MM.1S (cell line): ENCODE measurements at regions not wholly inside any gene's neighbourhood (a gene's known extent, or its start where the extent isn't known, plus 50 kb on each side); places are given as distances from the start of the nearest gene placed in this dataset.

Experiments used
- DNase-seq: peaks from one replicate; pipeline ENCODE4 v3.0.0-alpha.2; 2015
- H2AFZ ChIP-seq: fragments of 300-600 bp; sonication (generic); 2 replicates; pipeline ENCODE4 v1.6.0; 2016; ENCODE audit warnings: antibody characterized with exemption, low read length
- H3F3A ChIP-seq: fragments of 300-600 bp; sonication (generic); 2 replicates; pipeline ENCODE4 v1.6.1; 2016; ENCODE audit warnings: mild to moderate bottlenecking, antibody characterized with exemption, low read length, moderate library complexity, mixed read lengths; ENCODE audit not compliant: insufficient read depth
- H3K27ac ChIP-seq: fragments of 300-600 bp; sonication (generic); 2 replicates; pipeline ENCODE4 v1.5.1; 2016; ENCODE audit warnings: mild to moderate bottlenecking, low read length
- H3K27me3 ChIP-seq: fragments of 300-600 bp; sonication (generic); replicated peaks from 2 replicates; pipeline ENCODE4 v1.6.0; 2016; ENCODE audit warnings: low read length; ENCODE audit not compliant: insufficient read depth
- H3K36me3 ChIP-seq: fragments of 300-600 bp; sonication (generic); replicated peaks from 2 replicates; pipeline ENCODE4 v1.6.1; 2016; ENCODE audit warnings: mild to moderate bottlenecking, low read length, mixed read lengths; ENCODE audit not compliant: insufficient read depth
- H3K4me1 ChIP-seq: fragments of 300-600 bp; sonication (generic); 2 replicates; pipeline ENCODE4 v1.6.1; 2016; ENCODE audit warnings: low read length, mixed read lengths
- H3K4me2 ChIP-seq: fragments of 300-600 bp; sonication (generic); 2 replicates; pipeline ENCODE4 v1.6.0; 2016; ENCODE audit warnings: low read depth, low read length
- H3K4me3 ChIP-seq: fragments of 300-600 bp; sonication (generic); 2 replicates; pipeline ENCODE4 v1.5.1; 2016; ENCODE audit warnings: low read length, mixed read lengths
- H3K79me2 ChIP-seq: fragments of 300-600 bp; sonication (generic); 2 replicates; pipeline ENCODE4 v1.6.1; 2016; ENCODE audit warnings: mixed run types, low read length, mixed read lengths
- H3K9ac ChIP-seq: fragments of 300-600 bp; sonication (generic); 2 replicates; pipeline ENCODE4 v1.6.1; 2016; ENCODE audit warnings: low read length, mixed read lengths
- H3K9me2 ChIP-seq: fragments of 300-600 bp; sonication (generic); replicated peaks from 2 replicates; pipeline ENCODE4 v1.6.1; 2016; ENCODE audit warnings: mild to moderate bottlenecking, low read length, mixed read lengths; ENCODE audit not compliant: insufficient read depth
- H3K9me3 ChIP-seq: fragments of 300-600 bp; sonication (generic); replicated peaks from 2 replicates; pipeline ENCODE4 v1.6.1; 2016; ENCODE audit warnings: mild to moderate bottlenecking, low read length, mixed read lengths; ENCODE audit not compliant: insufficient read depth
- H4K20me1 ChIP-seq: fragments of 300-600 bp; sonication (generic); 2 replicates; pipeline ENCODE4 v1.6.1; 2016; ENCODE audit warnings: mild to moderate bottlenecking, low read length, moderate library complexity, mixed read lengths; ENCODE audit not compliant: insufficient read depth
- EZH2 ChIP-seq: fragments of 300-600 bp; sonication (generic); optimal IDR thresholded peaks from 2 replicates; pipeline ENCODE3; 2017; ENCODE audit warnings: low read depth, mild to moderate bottlenecking, antibody characterized with exemption, low read length, mixed read lengths
- EZH2phosphoT487 ChIP-seq: fragments of 300-600 bp; sonication (generic); IDR thresholded peaks from 2 replicates; pipeline ENCODE4 v1.6.1; 2018; ENCODE audit warnings: antibody characterized with exemption, low read length
- TF ChIP-seq, protein P1 (sequence below): fragments of 300-600 bp; sonication (generic); IDR thresholded peaks from 2 replicates; pipeline ENCODE4 v1.5.1; 2016; ENCODE audit warnings: antibody characterized with exemption, low read length, mixed read lengths

DNA sequence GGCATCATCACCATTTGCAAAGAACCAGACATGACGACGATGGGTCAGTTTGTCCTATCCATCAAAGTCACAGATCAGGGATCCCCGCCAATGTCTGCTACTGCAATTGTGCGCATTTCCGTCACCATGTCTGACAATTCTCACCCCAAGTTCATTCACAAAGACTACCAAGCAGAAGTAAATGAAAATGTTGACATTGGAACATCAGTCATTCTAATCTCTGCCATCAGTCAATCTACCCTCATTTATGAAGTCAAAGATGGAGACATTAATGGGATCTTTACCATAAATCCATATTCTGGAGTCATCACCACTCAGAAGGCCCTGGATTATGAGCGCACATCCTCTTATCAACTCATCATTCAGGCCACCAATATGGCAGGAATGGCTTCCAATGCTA, 171.6 kb upstream of the MTNR1B start:
- H3K27me3 ChIP-seq: no peaks in the 10 kb centered on the region
- no peaks in the 10 kb centered on the region for H3K36me3 ChIP-seq
- H2AFZ ChIP-seq: no peak overlapping the region
- peaks cover 13% of the 10 kb centered on the region; the same call in 1 of the 2 replicates for H3K4me1 ChIP-seq
- H3K9ac ChIP-seq: no peak overlapping the region
- H4K20me1 ChIP-seq: no peaks in the 10 kb centered on the region
- H3K9me2 ChIP-seq: no peaks in the 10 kb centered on the region
- no peaks in the 10 kb centered on the region for H3F3A ChIP-seq
- no peak overlapping the region for H3K4me3 ChIP-seq
- H3K4me2 ChIP-seq: no peak overlapping the region
- TF ChIP-seq, protein P1, sequence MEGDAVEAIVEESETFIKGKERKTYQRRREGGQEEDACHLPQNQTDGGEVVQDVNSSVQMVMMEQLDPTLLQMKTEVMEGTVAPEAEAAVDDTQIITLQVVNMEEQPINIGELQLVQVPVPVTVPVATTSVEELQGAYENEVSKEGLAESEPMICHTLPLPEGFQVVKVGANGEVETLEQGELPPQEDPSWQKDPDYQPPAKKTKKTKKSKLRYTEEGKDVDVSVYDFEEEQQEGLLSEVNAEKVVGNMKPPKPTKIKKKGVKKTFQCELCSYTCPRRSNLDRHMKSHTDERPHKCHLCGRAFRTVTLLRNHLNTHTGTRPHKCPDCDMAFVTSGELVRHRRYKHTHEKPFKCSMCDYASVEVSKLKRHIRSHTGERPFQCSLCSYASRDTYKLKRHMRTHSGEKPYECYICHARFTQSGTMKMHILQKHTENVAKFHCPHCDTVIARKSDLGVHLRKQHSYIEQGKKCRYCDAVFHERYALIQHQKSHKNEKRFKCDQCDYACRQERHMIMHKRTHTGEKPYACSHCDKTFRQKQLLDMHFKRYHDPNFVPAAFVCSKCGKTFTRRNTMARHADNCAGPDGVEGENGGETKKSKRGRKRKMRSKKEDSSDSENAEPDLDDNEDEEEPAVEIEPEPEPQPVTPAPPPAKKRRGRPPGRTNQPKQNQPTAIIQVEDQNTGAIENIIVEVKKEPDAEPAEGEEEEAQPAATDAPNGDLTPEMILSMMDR: no peak
- TF ChIP-seq EZH2 (no peak), EZH2phosphoT487 (no peak)
- no peaks in the 10 kb centered on the region for H3K79me2 ChIP-seq
- H3K27ac ChIP-seq: no peak overlapping the region
- no peaks in the 10 kb centered on the region for H3K9me3 ChIP-seq
- DNase-seq: no peak

DNA sequence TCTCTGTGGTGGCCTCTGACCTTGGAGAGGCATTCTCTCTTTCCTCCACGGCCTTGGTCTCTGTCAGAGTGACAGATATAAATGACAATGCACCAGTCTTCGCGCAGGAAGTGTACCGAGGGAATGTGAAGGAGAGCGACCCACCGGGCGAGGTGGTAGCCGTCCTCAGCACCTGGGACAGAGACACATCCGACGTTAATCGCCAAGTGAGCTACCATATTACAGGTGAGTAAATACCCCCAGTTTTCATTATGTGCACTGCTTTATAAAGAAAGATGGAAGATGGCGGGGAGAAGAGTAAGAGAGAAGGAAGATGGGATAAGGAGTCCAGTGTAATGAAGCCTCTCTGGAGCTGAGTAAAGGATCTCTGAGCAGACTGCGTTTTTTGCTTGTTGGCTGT, 167.8 kb upstream of the MTNR1B start:
- H2AFZ ChIP-seq: no peak overlapping the region
- no peaks in the 10 kb centered on the region for H4K20me1 ChIP-seq
- H3K9me3 ChIP-seq: no peaks in the 10 kb centered on the region
- no peaks in the 10 kb centered on the region for H3K36me3 ChIP-seq
- H3K27me3 ChIP-seq: no peaks in the 10 kb centered on the region
- no peak overlapping the region for H3K4me3 ChIP-seq
- no peak overlapping the region for H3K4me2 ChIP-seq
- no peak for DNase-seq
- no peak overlapping the region for H3K27ac ChIP-seq
- H3K79me2 ChIP-seq: no peaks in the 10 kb centered on the region
- peaks cover 6% of the 10 kb centered on the region; the same call in 1 of the 2 replicates for H3K4me1 ChIP-seq
- H3F3A ChIP-seq: no peaks in the 10 kb centered on the region
- TF ChIP-seq EZH2phosphoT487: no peak
- TF ChIP-seq, protein P1: no peak
- no peak for TF ChIP-seq EZH2
- H3K9ac ChIP-seq: no peak overlapping the region
- H3K9me2 ChIP-seq: no peaks in the 10 kb centered on the region

DNA sequence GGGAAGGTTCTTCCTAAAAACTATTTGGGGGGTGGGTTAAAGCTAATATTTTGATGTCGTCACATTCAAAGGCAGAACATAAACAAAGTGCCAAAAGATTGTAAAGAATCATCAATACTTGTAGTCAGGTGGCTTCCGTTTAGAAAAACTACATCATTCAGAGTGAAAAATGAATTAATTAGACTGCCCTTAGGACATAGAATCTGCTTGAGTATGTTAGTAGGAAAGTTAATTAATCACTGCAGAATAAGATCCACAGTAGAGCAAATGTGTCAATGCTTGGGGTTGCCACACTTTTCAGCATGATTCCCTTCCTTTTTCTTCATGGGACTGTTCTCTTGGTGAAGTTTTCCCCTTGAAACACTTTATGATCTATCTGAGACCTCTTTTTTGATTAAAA, 166.8 kb upstream of the MTNR1B start:
- H3K4me1 ChIP-seq: no peaks in the 10 kb centered on the region

More for the DNA sequence above, 166.8 kb upstream of the MTNR1B start:
- Histone ChIP-seq H4K20me1 (no peaks in the 10 kb centered on the region), H3K9me2 (no peaks in the 10 kb centered on the region), H3K27me3 (no peaks in the 10 kb centered on the region), H3K4me3 (no peak overlapping the region), H3K27ac (no peak overlapping the region), H3K79me2 (no peaks in the 10 kb centered on the region), H3K36me3 (no peaks in the 10 kb centered on the region), H2AFZ (no peak overlapping the region), H3K9ac (no peak overlapping the region), H3K9me3 (no peaks in the 10 kb centered on the region), H3K4me2 (no peak overlapping the region), H3F3A (no peaks in the 10 kb centered on the region)
- TF ChIP-seq EZH2phosphoT487 (no peak), EZH2 (no peak)
- TF ChIP-seq, protein P1: no peak
- DNase-seq: no peak
